GM12874 (cell line): ENCODE measurements at regions not wholly inside any gene's neighbourhood (a gene's known extent, or its start where the extent isn't known, plus 50 kb on each side); places are given as distances from the start of the nearest gene placed in this dataset.

Experiments
- TF ChIP-seq, protein P1 (sequence below): IDR thresholded peaks from 2 replicates; pipeline ENCODE4 v1.5.1; 2011; ENCODE audit warnings: low read depth, mild to moderate bottlenecking, control low read depth, low read length, moderate library complexity; ENCODE audit not compliant: insufficient read depth

GRCh38 chr10:59125666-59126065, 50.8 kb upstream of the PHYHIPL start:
- TF ChIP-seq, protein P1, sequence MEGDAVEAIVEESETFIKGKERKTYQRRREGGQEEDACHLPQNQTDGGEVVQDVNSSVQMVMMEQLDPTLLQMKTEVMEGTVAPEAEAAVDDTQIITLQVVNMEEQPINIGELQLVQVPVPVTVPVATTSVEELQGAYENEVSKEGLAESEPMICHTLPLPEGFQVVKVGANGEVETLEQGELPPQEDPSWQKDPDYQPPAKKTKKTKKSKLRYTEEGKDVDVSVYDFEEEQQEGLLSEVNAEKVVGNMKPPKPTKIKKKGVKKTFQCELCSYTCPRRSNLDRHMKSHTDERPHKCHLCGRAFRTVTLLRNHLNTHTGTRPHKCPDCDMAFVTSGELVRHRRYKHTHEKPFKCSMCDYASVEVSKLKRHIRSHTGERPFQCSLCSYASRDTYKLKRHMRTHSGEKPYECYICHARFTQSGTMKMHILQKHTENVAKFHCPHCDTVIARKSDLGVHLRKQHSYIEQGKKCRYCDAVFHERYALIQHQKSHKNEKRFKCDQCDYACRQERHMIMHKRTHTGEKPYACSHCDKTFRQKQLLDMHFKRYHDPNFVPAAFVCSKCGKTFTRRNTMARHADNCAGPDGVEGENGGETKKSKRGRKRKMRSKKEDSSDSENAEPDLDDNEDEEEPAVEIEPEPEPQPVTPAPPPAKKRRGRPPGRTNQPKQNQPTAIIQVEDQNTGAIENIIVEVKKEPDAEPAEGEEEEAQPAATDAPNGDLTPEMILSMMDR = no peak

GRCh38 chr10:59126261-59126660, 50.2 kb upstream of the PHYHIPL start:
- TF ChIP-seq, protein P1 = no peak
